ENCODE measurements at regions not wholly inside any gene's neighbourhood (a gene's known extent, or its start where the extent isn't known, plus 50 kb on each side); places are given as distances from the start of the nearest gene placed in this dataset.

- TF ChIP-seq POLR2A (IDR thresholded peaks at IDR 0.05) (no peak), CTCF (IDR thresholded peaks at IDR 0.05) (no peak), EP300 (IDR thresholded peaks at IDR 0.05) (no peak)
These were observed 1384.4 kb upstream of the PIK3C3 start for GRCh38 chr18:40570615-40571014.
